ENCODE measurements at regions not wholly inside any gene's neighbourhood (a gene's known extent, or its start where the extent isn't known, plus 50 kb on each side); places are given as distances from the start of the nearest gene placed in this dataset.

DNA sequence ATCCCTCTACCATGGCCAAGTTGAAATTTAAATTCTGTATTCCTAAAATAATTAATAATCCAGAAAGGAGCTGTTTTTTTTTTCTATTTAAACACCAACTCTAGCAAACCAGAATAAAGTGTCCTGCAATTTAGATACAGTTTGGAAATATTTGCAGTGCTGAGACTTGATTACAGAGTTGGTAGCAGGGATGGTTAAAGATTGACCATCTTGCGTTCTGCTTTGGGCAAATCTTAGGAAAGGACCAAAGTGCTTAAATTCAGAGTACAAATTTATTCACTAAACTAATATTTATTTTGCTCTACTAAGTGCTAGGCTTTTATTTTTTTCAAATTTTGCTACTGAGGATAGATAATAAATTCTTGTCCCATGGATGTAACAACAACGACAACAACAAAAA is 180.2 kb upstream of the AADAT start:
- no peak overlapping the region for H2AFZ ChIP-seq (ENCODE audit: low read depth, low read length)
- H3K4me2 ChIP-seq (ENCODE audit: low read length), result no peak overlapping the region
- Mint-ChIP-seq H3K4me1 (ENCODE audit: low read depth, unreplicated experiment) (peaks cover 7% of the 10 kb centered on the region), H3K27ac (ENCODE audit: unreplicated experiment) (no peak overlapping the region), H3K36me3 (ENCODE audit: low read depth, unreplicated experiment) (no peaks in the 10 kb centered on the region), H3K27me3 (ENCODE audit: low read depth, unreplicated experiment) (no peaks in the 10 kb centered on the region), H3K4me3 (ENCODE audit: unreplicated experiment) (no peak overlapping the region), H3K9me3 (ENCODE audit: unreplicated experiment) (peaks cover 7% of the 10 kb centered on the region)
- H3K27ac ChIP-seq (ENCODE audit: low read depth, low read length), result no peak overlapping the region
- no peak overlapping the region for H3K4me3 ChIP-seq (ENCODE audit: insufficient read depth, low read depth, low read length)
- TF ChIP-seq, protein P1, sequence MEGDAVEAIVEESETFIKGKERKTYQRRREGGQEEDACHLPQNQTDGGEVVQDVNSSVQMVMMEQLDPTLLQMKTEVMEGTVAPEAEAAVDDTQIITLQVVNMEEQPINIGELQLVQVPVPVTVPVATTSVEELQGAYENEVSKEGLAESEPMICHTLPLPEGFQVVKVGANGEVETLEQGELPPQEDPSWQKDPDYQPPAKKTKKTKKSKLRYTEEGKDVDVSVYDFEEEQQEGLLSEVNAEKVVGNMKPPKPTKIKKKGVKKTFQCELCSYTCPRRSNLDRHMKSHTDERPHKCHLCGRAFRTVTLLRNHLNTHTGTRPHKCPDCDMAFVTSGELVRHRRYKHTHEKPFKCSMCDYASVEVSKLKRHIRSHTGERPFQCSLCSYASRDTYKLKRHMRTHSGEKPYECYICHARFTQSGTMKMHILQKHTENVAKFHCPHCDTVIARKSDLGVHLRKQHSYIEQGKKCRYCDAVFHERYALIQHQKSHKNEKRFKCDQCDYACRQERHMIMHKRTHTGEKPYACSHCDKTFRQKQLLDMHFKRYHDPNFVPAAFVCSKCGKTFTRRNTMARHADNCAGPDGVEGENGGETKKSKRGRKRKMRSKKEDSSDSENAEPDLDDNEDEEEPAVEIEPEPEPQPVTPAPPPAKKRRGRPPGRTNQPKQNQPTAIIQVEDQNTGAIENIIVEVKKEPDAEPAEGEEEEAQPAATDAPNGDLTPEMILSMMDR (IDR thresholded peaks at IDR 0.05; ENCODE audit: insufficient read depth, low read depth, low read length), result no peak
- TF ChIP-seq EZH2 (IDR thresholded peaks at IDR 0.05; ENCODE audit: insufficient read depth, low read length), result no peak
- H3K9me3 ChIP-seq (ENCODE audit: insufficient read depth, low read depth, low read length), result no peaks in the 10 kb centered on the region
- no peaks in the 10 kb centered on the region for H3K79me2 ChIP-seq (ENCODE audit: insufficient read depth, low read length)
- H4K20me1 ChIP-seq (ENCODE audit: insufficient read depth, low read length), result no peaks in the 10 kb centered on the region
- FAIRE-seq, result no peak
- peaks cover 2% of the 10 kb centered on the region for H3K27me3 ChIP-seq (ENCODE audit: insufficient read depth, low read length)
- H3K36me3 ChIP-seq (ENCODE audit: insufficient read depth, low read length), result no peaks in the 10 kb centered on the region
- no peak overlapping the region for H3K9ac ChIP-seq (ENCODE audit: low read length)
- DNase-seq (ENCODE audit: low read depth), result no peak
- H3K4me1 ChIP-seq (ENCODE audit: insufficient read depth, low read length), result no peaks in the 10 kb centered on the region

DNA sequence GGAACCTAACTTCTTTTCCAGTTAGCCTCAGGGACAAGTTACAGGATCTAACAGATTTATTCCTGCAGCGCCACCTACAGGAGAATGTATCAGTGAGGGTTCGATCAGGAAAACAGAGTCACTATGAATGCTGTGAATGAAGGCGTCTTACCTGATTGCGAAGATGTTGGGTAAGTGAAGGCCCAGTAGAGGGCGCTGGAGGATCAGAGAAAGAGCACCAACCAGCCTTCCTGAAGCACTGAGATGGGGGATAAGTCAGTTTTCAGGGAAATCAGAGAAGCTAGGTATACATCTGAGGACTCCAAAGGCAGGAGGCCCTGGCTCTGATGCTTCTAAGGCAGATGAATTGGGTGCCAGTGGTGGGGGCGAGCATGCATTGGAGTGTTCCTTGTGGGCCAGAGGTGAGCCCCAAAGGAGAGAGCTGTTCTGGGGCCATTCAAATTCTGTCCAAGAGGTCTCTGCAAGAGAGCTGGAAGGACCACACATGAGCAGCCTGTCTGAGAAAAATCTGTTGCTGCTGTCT is 169.9 kb upstream of the AADAT start:
- H2AFZ ChIP-seq (ENCODE audit: low read depth, low read length), result peak overlapping the region; percentile 2
- H3K4me1 ChIP-seq (ENCODE audit: insufficient read depth, low read length), result no peaks in the 10 kb centered on the region
- no peak overlapping the region for H3K27ac Mint-ChIP-seq (ENCODE audit: unreplicated experiment)
- no peak overlapping the region for H3K4me3 Mint-ChIP-seq (ENCODE audit: unreplicated experiment)
- no peaks in the 10 kb centered on the region for H3K27me3 ChIP-seq (ENCODE audit: insufficient read depth, low read length)
- no peak overlapping the region for H3K9ac ChIP-seq (ENCODE audit: low read length)
- no peaks in the 10 kb centered on the region for H3K36me3 Mint-ChIP-seq (ENCODE audit: low read depth, unreplicated experiment)
- H3K9me3 ChIP-seq (ENCODE audit: insufficient read depth, low read depth, low read length), result no peaks in the 10 kb centered on the region
- H3K27me3 Mint-ChIP-seq (ENCODE audit: low read depth, unreplicated experiment), result peaks cover 3% of the 10 kb centered on the region
- TF ChIP-seq, protein P1 (IDR thresholded peaks at IDR 0.05; ENCODE audit: insufficient read depth, low read depth, low read length), result peak; percentile 99
- no peak for TF ChIP-seq EZH2 (IDR thresholded peaks at IDR 0.05; ENCODE audit: insufficient read depth, low read length)
- H3K9me3 Mint-ChIP-seq (ENCODE audit: unreplicated experiment), result peaks cover 2% of the 10 kb centered on the region
- FAIRE-seq (peak; percentile 67), DNase-seq (ENCODE audit: low read depth) (peak; percentile 46)
- no peaks in the 10 kb centered on the region for H3K36me3 ChIP-seq (ENCODE audit: insufficient read depth, low read length)
- no peaks in the 10 kb centered on the region for H3K79me2 ChIP-seq (ENCODE audit: insufficient read depth, low read length)
- H4K20me1 ChIP-seq (ENCODE audit: insufficient read depth, low read length), result no peaks in the 10 kb centered on the region
- no peak overlapping the region for H3K4me3 ChIP-seq (ENCODE audit: insufficient read depth, low read depth, low read length)
- H3K4me2 ChIP-seq (ENCODE audit: low read length), result no peak overlapping the region
- H3K4me1 Mint-ChIP-seq (ENCODE audit: low read depth, unreplicated experiment), result peaks cover 8% of the 10 kb centered on the region
- no peak overlapping the region for H3K27ac ChIP-seq (ENCODE audit: low read depth, low read length)

DNA sequence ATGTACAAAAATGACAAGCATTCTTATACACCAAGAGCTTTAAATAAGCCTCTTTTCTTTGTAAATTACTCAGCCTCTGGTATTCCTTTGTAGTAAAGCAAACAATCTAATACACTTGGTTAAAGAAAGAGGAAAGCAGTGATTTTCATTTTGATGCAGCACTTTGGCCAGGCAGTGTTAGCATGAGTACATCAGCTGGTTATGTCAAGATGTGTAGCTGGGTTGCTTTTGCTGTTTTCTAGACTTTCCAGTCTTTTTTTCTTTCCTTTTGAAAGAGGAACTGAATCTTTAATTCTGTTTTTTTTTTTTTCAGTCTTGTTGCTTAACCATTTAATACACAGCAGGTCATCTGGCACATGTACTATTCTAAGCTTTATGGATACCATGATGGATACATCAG is 167.1 kb upstream of the AADAT start:
- no peak overlapping the region for H3K27ac ChIP-seq (ENCODE audit: low read depth, low read length)
- H3K4me3 ChIP-seq (ENCODE audit: insufficient read depth, low read depth, low read length), result no peak overlapping the region
- no peaks in the 10 kb centered on the region for H4K20me1 ChIP-seq (ENCODE audit: insufficient read depth, low read length)
- no peak overlapping the region for H2AFZ ChIP-seq (ENCODE audit: low read depth, low read length)
- TF ChIP-seq EZH2 (IDR thresholded peaks at IDR 0.05; ENCODE audit: insufficient read depth, low read length), result no peak
- TF ChIP-seq, protein P1 (IDR thresholded peaks at IDR 0.05; ENCODE audit: insufficient read depth, low read depth, low read length), result no peak
- H3K4me2 ChIP-seq (ENCODE audit: low read length), result no peak overlapping the region
- Mint-ChIP-seq H3K27me3 (ENCODE audit: low read depth, unreplicated experiment) (peaks cover 3% of the 10 kb centered on the region), H3K36me3 (ENCODE audit: low read depth, unreplicated experiment) (no peaks in the 10 kb centered on the region), H3K27ac (ENCODE audit: unreplicated experiment) (no peak overlapping the region), H3K4me1 (ENCODE audit: low read depth, unreplicated experiment) (peaks cover 8% of the 10 kb centered on the region), H3K9me3 (ENCODE audit: unreplicated experiment) (no peaks in the 10 kb centered on the region), H3K4me3 (ENCODE audit: unreplicated experiment) (no peak overlapping the region)
- H3K36me3 ChIP-seq (ENCODE audit: insufficient read depth, low read length), result no peaks in the 10 kb centered on the region
- H3K4me1 ChIP-seq (ENCODE audit: insufficient read depth, low read length), result no peaks in the 10 kb centered on the region
- no peaks in the 10 kb centered on the region for H3K27me3 ChIP-seq (ENCODE audit: insufficient read depth, low read length)
- H3K79me2 ChIP-seq (ENCODE audit: insufficient read depth, low read length), result no peaks in the 10 kb centered on the region
- DNase-seq (ENCODE audit: low read depth) (no peak), FAIRE-seq (no peak)
- no peaks in the 10 kb centered on the region for H3K9me3 ChIP-seq (ENCODE audit: insufficient read depth, low read depth, low read length)
- H3K9ac ChIP-seq (ENCODE audit: low read length), result no peak overlapping the region

Measured in astrocyte (in vitro differentiated cells and primary cell).